HEK293T (cell line): ENCODE measurements at regions not wholly inside any gene's neighbourhood (a gene's known extent, or its start where the extent isn't known, plus 50 kb on each side); places are given as distances from the start of the nearest gene placed in this dataset.

Experiments used
- ARNT ChIP-seq: fragments of 450-650 bp; IDR thresholded peaks from 2 replicates; pipeline ENCODE4 v1.6.1; 2017; ENCODE audit warnings: mild to moderate bottlenecking
- BHLHE40 ChIP-seq: fragments of 450-650 bp; IDR thresholded peaks from 2 replicates; pipeline ENCODE4 v1.6.1; 2016; ENCODE audit warnings: mild to moderate bottlenecking, moderate library complexity, borderline replicate concordance
- FOXA1 ChIP-seq: fragments of 450-650 bp; IDR thresholded peaks from 2 replicates; pipeline ENCODE4 v1.6.1; 2016; ENCODE audit warnings: mild to moderate bottlenecking
- FOXK2 ChIP-seq: fragments of 450-650 bp; IDR thresholded peaks from 2 replicates; pipeline ENCODE4 v1.6.1; 2016; ENCODE audit warnings: mild to moderate bottlenecking
- FOXM1 ChIP-seq: fragments of 450-650 bp; IDR thresholded peaks from 2 replicates; pipeline ENCODE4 v1.6.1; 2017; ENCODE audit warnings: mild to moderate bottlenecking, borderline replicate concordance
- HDGF ChIP-seq: fragments of 450-650 bp; IDR thresholded peaks from 2 replicates; pipeline ENCODE4 v1.6.1; 2017; ENCODE audit warnings: antibody characterized with exemption, borderline replicate concordance
- LEF1 ChIP-seq: fragments of 450-650 bp; IDR thresholded peaks from 2 replicates; pipeline ENCODE4 v1.6.1; 2017; ENCODE audit warnings: mild to moderate bottlenecking, borderline replicate concordance
- NFRKB ChIP-seq: fragments of 450-650 bp; IDR thresholded peaks from 2 replicates; pipeline ENCODE4 v1.6.1; 2016; ENCODE audit warnings: mild to moderate bottlenecking, moderate library complexity
- PKNOX1 ChIP-seq: fragments of 450-650 bp; IDR thresholded peaks from 2 replicates; pipeline ENCODE4 v1.6.1; 2016
- SP1 ChIP-seq: fragments of 450-650 bp; IDR thresholded peaks from 2 replicates; pipeline ENCODE4 v1.6.1; 2017
- SUZ12 ChIP-seq: fragments of 450-650 bp; IDR thresholded peaks from 2 replicates; pipeline ENCODE4 v1.6.1; 2016; ENCODE audit warnings: mild to moderate bottlenecking
- TARDBP ChIP-seq: fragments of 450-650 bp; IDR thresholded peaks from 2 replicates; pipeline ENCODE4 v1.6.1; 2016

- TF ChIP-seq NFRKB, result no peak
- no peak for TF ChIP-seq SUZ12
- TF ChIP-seq HDGF, result no peak
- TF ChIP-seq FOXA1, result no peak
- no peak for TF ChIP-seq SP1
- TF ChIP-seq PKNOX1, result no peak
- no peak for TF ChIP-seq FOXK2
- no peak for TF ChIP-seq ARNT
- TF ChIP-seq BHLHE40, result no peak
- TF ChIP-seq FOXM1, result no peak
- no peak for TF ChIP-seq LEF1
- no peak for TF ChIP-seq TARDBP
Observed at GRCh38 chr2:12291303-12291702, 425.4 kb upstream of the TRIB2 start.
